Liver (tissue), 7 donors: ENCODE measurements at regions not wholly inside any gene's neighbourhood (a gene's known extent, or its start where the extent isn't known, plus 50 kb on each side); places are given as distances from the start of the nearest gene placed in this dataset.

ENCODE experiments used
- DNase-seq: peaks from one replicate; pipeline ENCODE4 v3.0.0-alpha.2; 2017; ENCODE audit warnings: low spot score
- H3K27ac ChIP-seq, 2 donors: one replicate each; pipeline ENCODE4 v1.7.0; 2013; ENCODE audit warnings: inconsistent platforms in 2 of 2, low read length in 2 of 2, control low read depth in 1 of 2, low read depth in 1 of 2, mild to moderate bottlenecking in 1 of 2
- H3K27me3 ChIP-seq, 4 donors: one replicate each; pipeline versions ENCODE4 v1.6.1 to v1.7.0; 2013; ENCODE audit warnings: low read length in 3 of 4, inconsistent platforms in 1 of 4, mild to moderate bottlenecking in 1 of 4, moderate library complexity in 1 of 4; ENCODE audit not compliant: control insufficient read depth in 4 of 4, insufficient read depth in 4 of 4
- H3K36me3 ChIP-seq, 4 donors: one replicate each; pipeline versions ENCODE4 v1.6.1 to v1.7.0; 2013; ENCODE audit warnings: low read length in 3 of 4, mild to moderate bottlenecking in 3 of 4, low read depth in 1 of 4, moderate library complexity in 1 of 4; ENCODE audit not compliant: control insufficient read depth in 4 of 4, insufficient read depth in 3 of 4
- H3K4me1 ChIP-seq, 4 donors: one replicate each; pipeline versions ENCODE4 v1.6.1 to v1.7.0; 2013; ENCODE audit warnings: low read length in 3 of 4, mild to moderate bottlenecking in 3 of 4, moderate library complexity in 1 of 4; ENCODE audit not compliant: control insufficient read depth in 4 of 4, insufficient read depth in 4 of 4
- H3K4me3 ChIP-seq, 3 donors: one replicate each; pipeline versions ENCODE4 v1.6.1 to v1.7.0; 2013; ENCODE audit warnings: low read length in 3 of 3, control low read depth in 1 of 3, low read depth in 1 of 3, mild to moderate bottlenecking in 1 of 3
- H3K9ac ChIP-seq, 2 donors: one replicate each; pipeline ENCODE4 v1.7.0; 2013; ENCODE audit warnings: low read length in 2 of 2, mild to moderate bottlenecking in 2 of 2, moderate library complexity in 2 of 2, control low read depth in 1 of 2, low read depth in 1 of 2
- H3K9me3 ChIP-seq, 4 donors: one replicate each; pipeline versions ENCODE4 v1.6.1 to v1.7.0; 2013; ENCODE audit warnings: low read length in 3 of 4; ENCODE audit not compliant: control insufficient read depth in 4 of 4
- EGR1 ChIP-seq, 2 donors: IDR thresholded peaks; 2 replicates each; pipeline ENCODE4 v1.6.1; 2016 to 2018; ENCODE audit warnings: antibody characterized with exemption in 2 of 2, low read depth in 2 of 2
- FOXA2 ChIP-seq: IDR thresholded peaks from 2 replicates; pipeline ENCODE4 v1.6.1; 2016; ENCODE audit warnings: antibody characterized with exemption
- GABPA ChIP-seq, 2 donors: IDR thresholded peaks in 1 of 2; conservative IDR thresholded peaks in 1 of 2; 2 replicates each; pipeline ENCODE4 v1.6.1; 2016; ENCODE audit warnings: antibody characterized with exemption in 2 of 2, mild to moderate bottlenecking in 1 of 2, moderate library complexity in 1 of 2
- HNF4G ChIP-seq: IDR thresholded peaks from 2 replicates; pipeline ENCODE4 v1.6.1; 2016; ENCODE audit warnings: antibody characterized with exemption
- JUND ChIP-seq, 2 donors: IDR thresholded peaks; 2 replicates each; pipeline ENCODE4 v1.6.1; 2016; ENCODE audit warnings: antibody characterized with exemption in 2 of 2
- MAX ChIP-seq: IDR thresholded peaks from 2 replicates; pipeline ENCODE4 v1.6.1; 2016; ENCODE audit warnings: antibody characterized with exemption
- NR2F2 ChIP-seq: IDR thresholded peaks from 2 replicates; pipeline ENCODE4 v1.6.1; 2016; ENCODE audit warnings: antibody characterized with exemption
- REST ChIP-seq: IDR thresholded peaks from 2 replicates; pipeline ENCODE4 v1.6.1; 2016; ENCODE audit warnings: antibody characterized with exemption, mild to moderate bottlenecking
- RXRA ChIP-seq, 2 donors: IDR thresholded peaks; 2 replicates each; pipeline ENCODE4 v1.6.1; 2017 to 2018; ENCODE audit warnings: antibody characterized with exemption in 2 of 2, mild to moderate bottlenecking in 1 of 2
- TAF1 ChIP-seq: conservative IDR thresholded peaks from 2 replicates; pipeline ENCODE4 v1.6.1; 2016; ENCODE audit warnings: antibody characterized with exemption, mild to moderate bottlenecking
- YY1 ChIP-seq: IDR thresholded peaks from 2 replicates; pipeline ENCODE4 v1.6.1; 2016; ENCODE audit warnings: antibody characterized with exemption, mild to moderate bottlenecking
- WGBS: extraction: QIAGEN DNeasy Blood & Tissue Kit; methylation state at CpG from one replicate; pipeline ENCODE4 v1.1.7; 2013; 5-methylcytosine and 5-hydroxymethylcytosine counted together
- TF ChIP-seq, protein P1 (sequence below): IDR thresholded peaks from 2 replicates; pipeline ENCODE4 v1.6.1; 2016; ENCODE audit warnings: antibody characterized with exemption
- donor health status: healthy.
- donor health status: healthy.
- donor health status: healthy.
- donor health status: healthy.

GRCh38 chr2:234438305-234438977 lies 58.4 kb downstream of the ARL4C start:
- no peak for DNase-seq
- no peaks in the 10 kb centered on the region for H3K36me3 ChIP-seq
- H3K4me1 ChIP-seq = peaks cover 0 to 2% (median 0%) of the 10 kb centered on the region in 4 donors
- H3K4me3 ChIP-seq = no peak overlapping the region
- TF ChIP-seq FOXA2 (no peak), NR2F2 (no peak), GABPA (IDR thresholded peaks at IDR 0.05 in 1 of 2, conservative IDR thresholded peaks at IDR 0.05 in 1 of 2) (no peak), RXRA (IDR thresholded peaks at IDR 0.05) (no peak), REST (no peak), EGR1 (IDR thresholded peaks at IDR 0.05; ENCODE audit: low read depth in 2 of 2) (no peak), JUND (IDR thresholded peaks at IDR 0.05) (no peak), HNF4G (no peak), YY1 (no peak), TAF1 (no peak), MAX (no peak)
- TF ChIP-seq, protein P1, sequence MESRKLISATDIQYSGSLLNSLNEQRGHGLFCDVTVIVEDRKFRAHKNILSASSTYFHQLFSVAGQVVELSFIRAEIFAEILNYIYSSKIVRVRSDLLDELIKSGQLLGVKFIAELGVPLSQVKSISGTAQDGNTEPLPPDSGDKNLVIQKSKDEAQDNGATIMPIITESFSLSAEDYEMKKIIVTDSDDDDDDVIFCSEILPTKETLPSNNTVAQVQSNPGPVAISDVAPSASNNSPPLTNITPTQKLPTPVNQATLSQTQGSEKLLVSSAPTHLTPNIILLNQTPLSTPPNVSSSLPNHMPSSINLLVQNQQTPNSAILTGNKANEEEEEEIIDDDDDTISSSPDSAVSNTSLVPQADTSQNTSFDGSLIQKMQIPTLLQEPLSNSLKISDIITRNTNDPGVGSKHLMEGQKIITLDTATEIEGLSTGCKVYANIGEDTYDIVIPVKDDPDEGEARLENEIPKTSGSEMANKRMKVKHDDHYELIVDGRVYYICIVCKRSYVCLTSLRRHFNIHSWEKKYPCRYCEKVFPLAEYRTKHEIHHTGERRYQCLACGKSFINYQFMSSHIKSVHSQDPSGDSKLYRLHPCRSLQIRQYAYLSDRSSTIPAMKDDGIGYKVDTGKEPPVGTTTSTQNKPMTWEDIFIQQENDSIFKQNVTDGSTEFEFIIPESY = no peak
- no peaks in the 10 kb centered on the region for H3K27me3 ChIP-seq
- WGBS = 74% methylated on average over 13 of the region's 13 CpGs
- H3K9me3 ChIP-seq = no peaks in the 10 kb centered on the region
- H3K27ac ChIP-seq = no peak overlapping the region
- no peak overlapping the region for H3K9ac ChIP-seq

- no peak for TF ChIP-seq YY1
- Histone ChIP-seq H3K36me3 (no peaks in the 10 kb centered on the region), H3K27ac (no peak overlapping the region), H3K27me3 (no peaks in the 10 kb centered on the region), H3K9me3 (no peaks in the 10 kb centered on the region), H3K4me1 (peaks cover 0 to 2% (median 0%) of the 10 kb centered on the region in 4 donors), H3K9ac (no peak overlapping the region), H3K4me3 (no peak overlapping the region)
- no peak for DNase-seq
- WGBS = 79% methylated on average over 11 of the region's 11 CpGs
These were observed 59.1 kb downstream of the ARL4C start for GRCh38 chr2:234437642-234438304.

- no peak overlapping the region for H3K9ac ChIP-seq
- peaks cover 0 to 2% (median 0%) of the 10 kb centered on the region in 4 donors for H3K4me1 ChIP-seq
- H3K4me3 ChIP-seq = no peak overlapping the region
- TF ChIP-seq RXRA (IDR thresholded peaks at IDR 0.05) = no peak
- no peaks in the 10 kb centered on the region for H3K36me3 ChIP-seq
- no peak for DNase-seq
- no peak overlapping the region for H3K27ac ChIP-seq
- H3K9me3 ChIP-seq = no peaks in the 10 kb centered on the region
- 85% methylated on average over 6 of the region's 6 CpGs for WGBS
- H3K27me3 ChIP-seq = no peaks in the 10 kb centered on the region
These were observed 60.4 kb downstream of the ARL4C start for GRCh38 chr2:234436482-234436837.
